ENCODE measurements at regions not wholly inside any gene's neighbourhood (a gene's known extent, or its start where the extent isn't known, plus 50 kb on each side); places are given as distances from the start of the nearest gene placed in this dataset.

DNA sequence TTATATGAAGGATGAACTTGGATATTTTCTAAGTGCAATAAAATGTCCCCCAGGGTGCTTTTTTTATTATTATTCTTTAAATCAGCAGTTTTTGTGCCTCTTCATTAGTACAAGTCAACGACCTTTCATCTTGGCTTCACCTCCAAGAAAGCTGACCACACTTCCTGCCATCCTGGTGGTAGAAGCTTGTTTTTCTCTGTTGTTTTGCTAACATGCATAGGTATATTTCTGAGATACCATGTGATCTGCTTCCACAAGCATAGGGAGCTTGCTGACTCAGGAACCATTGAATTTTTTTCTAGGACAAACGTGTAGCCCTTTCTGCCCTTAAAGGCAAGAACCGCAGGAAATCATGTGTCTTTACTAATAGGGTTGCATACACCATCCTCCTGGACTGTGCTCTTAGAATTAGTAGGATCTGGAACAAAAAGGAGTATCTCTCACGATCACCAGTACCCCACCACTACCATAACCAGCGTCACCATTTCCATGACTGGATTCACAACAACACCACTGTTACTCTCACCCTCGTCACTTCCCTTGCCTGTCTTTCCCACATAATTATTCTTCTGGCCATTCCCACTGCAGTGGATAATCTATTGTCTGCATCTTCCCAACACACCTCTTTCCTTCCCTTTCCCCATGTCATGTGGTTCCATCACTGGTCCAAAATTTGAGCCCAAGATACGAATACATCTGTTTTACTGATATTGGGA lies 207.1 kb downstream of the MAFB start:
- no peak overlapping the region for H3K4me3 ChIP-seq
- no peak for TF ChIP-seq CTCF (IDR thresholded peaks at IDR 0.05)
- H3K36me3 ChIP-seq (ENCODE audit: low read depth), result no peaks in the 10 kb centered on the region
- no peaks in the 10 kb centered on the region for H3K4me1 ChIP-seq (ENCODE audit: low read depth)
- ATAC-seq, result no peak
- no peak for DNase-seq
- H3K9me3 ChIP-seq, result no peaks in the 10 kb centered on the region
- intact Hi-C loops (cut with DNase I, micrococcal nuclease), result no loop called here

- H3K36me3 ChIP-seq (ENCODE audit: low read depth), result no peaks in the 10 kb centered on the region
- ATAC-seq (no peak), DNase-seq (no peak)
- H3K4me3 ChIP-seq, result no peak overlapping the region
- intact Hi-C loops (cut with DNase I, micrococcal nuclease), result no loop called here
- no peaks in the 10 kb centered on the region for H3K4me1 ChIP-seq (ENCODE audit: low read depth)
- TF ChIP-seq CTCF (IDR thresholded peaks at IDR 0.05), result no peak
- H3K9me3 ChIP-seq, result no peaks in the 10 kb centered on the region
These were observed 207.7 kb downstream of the MAFB start for GRCh38 chr20:40481337-40481736.

DNA sequence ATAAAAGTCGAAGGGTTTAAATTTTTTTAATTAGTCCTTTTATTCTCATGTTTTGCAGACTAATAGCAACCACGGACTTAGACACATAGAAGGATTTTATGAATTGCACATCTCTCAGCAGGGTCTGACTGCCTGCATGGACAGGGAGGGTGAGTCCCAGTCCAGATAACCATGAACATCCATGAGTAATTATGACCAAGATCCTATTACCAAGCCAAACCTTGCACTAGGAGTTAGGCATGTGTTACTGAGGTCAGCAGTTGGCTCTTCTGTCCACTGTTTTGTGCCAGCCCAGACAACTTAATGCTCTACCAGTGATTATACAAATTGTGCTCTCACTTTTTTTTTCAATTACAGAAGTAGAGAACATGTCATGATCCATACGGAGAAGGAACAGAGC lies 211.2 kb downstream of the MAFB start:
- Histone ChIP-seq H3K36me3 (ENCODE audit: low read depth) (no peaks in the 10 kb centered on the region), H3K9me3 (no peaks in the 10 kb centered on the region), H3K4me1 (ENCODE audit: low read depth) (no peaks in the 10 kb centered on the region), H3K4me3 (no peak overlapping the region)
- ATAC-seq (no peak), DNase-seq (no peak)
- intact Hi-C loops (cut with DNase I, micrococcal nuclease), result no loop called here
- TF ChIP-seq CTCF (IDR thresholded peaks at IDR 0.05), result no peak

- no peaks in the 10 kb centered on the region for H3K9me3 ChIP-seq
- DNase-seq (no peak), ATAC-seq (no peak)
- no peak for TF ChIP-seq CTCF (IDR thresholded peaks at IDR 0.05)
- H3K36me3 ChIP-seq (ENCODE audit: low read depth), result no peaks in the 10 kb centered on the region
- intact Hi-C loops (cut with DNase I, micrococcal nuclease), result no loop called here
- H3K4me3 ChIP-seq, result no peak overlapping the region
- H3K4me1 ChIP-seq (ENCODE audit: low read depth), result no peaks in the 10 kb centered on the region
These were observed 212.6 kb downstream of the MAFB start for GRCh38 chr20:40476461-40476860.

GRCh38 chr20:40472905-40473304 lies 216.1 kb downstream of the MAFB start:
- no peaks in the 10 kb centered on the region for H3K9me3 ChIP-seq
- ATAC-seq (no peak), DNase-seq (no peak)
- no peak for TF ChIP-seq CTCF (IDR thresholded peaks at IDR 0.05)
- intact Hi-C loops (cut with DNase I, micrococcal nuclease), result no loop called here
- no peaks in the 10 kb centered on the region for H3K4me1 ChIP-seq (ENCODE audit: low read depth)
- H3K36me3 ChIP-seq (ENCODE audit: low read depth), result no peaks in the 10 kb centered on the region
- H3K4me3 ChIP-seq, result no peak overlapping the region

DNA sequence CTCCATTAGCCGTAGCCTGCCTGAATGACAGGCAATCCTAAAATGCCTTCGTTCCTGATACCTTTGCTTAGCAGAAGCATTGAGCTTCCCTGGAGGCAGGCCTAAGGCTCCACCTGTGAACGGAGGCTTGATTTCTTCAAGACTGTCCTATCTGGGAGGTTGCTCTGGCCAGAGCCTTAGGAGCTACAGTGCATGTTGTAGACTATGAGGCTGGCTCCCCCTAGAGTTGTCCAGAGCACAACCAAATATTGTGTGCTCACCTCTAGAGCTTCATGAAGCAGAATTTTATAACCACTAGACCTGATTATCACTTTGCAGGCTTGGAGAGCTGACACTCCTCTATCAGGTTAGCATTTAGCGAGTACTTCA lies 217.8 kb downstream of the MAFB start:
- DNase-seq (peak in 1 of 3 donors; percentile 44), ATAC-seq (peak; percentile 73)
- Histone ChIP-seq H3K4me1 (ENCODE audit: low read depth) (no peaks in the 10 kb centered on the region), H3K9me3 (no peaks in the 10 kb centered on the region), H3K36me3 (ENCODE audit: low read depth) (no peaks in the 10 kb centered on the region), H3K4me3 (no peak overlapping the region)
- intact Hi-C loops (cut with DNase I, micrococcal nuclease), result no loop called here
- no peak for TF ChIP-seq CTCF (IDR thresholded peaks at IDR 0.05)
